Esophagus squamous epithelium (tissue), 4 donors: ENCODE measurements at regions not wholly inside any gene's neighbourhood (a gene's known extent, or its start where the extent isn't known, plus 50 kb on each side); places are given as distances from the start of the nearest gene placed in this dataset.

Experiments
- POLR2A ChIP-seq, 4 donors: fragments of 450-650 bp; IDR thresholded peaks; one replicate each; pipeline ENCODE4 v1.6.1; 2017; ENCODE audit warnings: antibody characterized with exemption in 4 of 4, mild to moderate bottlenecking in 4 of 4, moderate library complexity in 3 of 4
- TF ChIP-seq, protein P1 (sequence below), 6 experiments: fragments of 450-650 bp in 4 of 6; fragments of 200-600 bp in 2 of 6; sonication (generic) in 2 of 6; IDR thresholded peaks; one replicate each; pipeline ENCODE4 v1.5.1; 2016 to 2019; ENCODE audit warnings: antibody characterized with exemption in 6 of 6, mild to moderate bottlenecking in 4 of 6, moderate library complexity in 4 of 6

DNA sequence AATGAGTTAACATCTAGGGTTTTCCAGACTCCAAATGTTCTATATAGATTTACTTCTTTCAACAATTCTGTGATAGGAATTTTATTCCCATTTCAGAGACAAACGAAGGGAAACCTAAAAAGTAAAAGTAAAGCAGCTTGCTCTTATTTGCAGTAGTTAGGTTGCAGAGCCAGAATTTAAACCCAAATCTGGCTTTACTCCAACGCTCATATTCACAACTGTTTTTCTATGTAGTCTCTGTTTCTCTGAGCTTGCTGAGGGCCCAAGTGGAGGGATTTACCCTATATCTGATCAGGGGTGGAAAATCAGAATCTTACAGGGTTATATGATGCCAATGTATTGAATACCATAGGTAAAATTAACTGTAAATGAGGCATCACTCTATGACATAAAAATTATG is 599.1 kb upstream of the GRIA3 start:
- TF ChIP-seq, protein P1, sequence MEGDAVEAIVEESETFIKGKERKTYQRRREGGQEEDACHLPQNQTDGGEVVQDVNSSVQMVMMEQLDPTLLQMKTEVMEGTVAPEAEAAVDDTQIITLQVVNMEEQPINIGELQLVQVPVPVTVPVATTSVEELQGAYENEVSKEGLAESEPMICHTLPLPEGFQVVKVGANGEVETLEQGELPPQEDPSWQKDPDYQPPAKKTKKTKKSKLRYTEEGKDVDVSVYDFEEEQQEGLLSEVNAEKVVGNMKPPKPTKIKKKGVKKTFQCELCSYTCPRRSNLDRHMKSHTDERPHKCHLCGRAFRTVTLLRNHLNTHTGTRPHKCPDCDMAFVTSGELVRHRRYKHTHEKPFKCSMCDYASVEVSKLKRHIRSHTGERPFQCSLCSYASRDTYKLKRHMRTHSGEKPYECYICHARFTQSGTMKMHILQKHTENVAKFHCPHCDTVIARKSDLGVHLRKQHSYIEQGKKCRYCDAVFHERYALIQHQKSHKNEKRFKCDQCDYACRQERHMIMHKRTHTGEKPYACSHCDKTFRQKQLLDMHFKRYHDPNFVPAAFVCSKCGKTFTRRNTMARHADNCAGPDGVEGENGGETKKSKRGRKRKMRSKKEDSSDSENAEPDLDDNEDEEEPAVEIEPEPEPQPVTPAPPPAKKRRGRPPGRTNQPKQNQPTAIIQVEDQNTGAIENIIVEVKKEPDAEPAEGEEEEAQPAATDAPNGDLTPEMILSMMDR (IDR thresholded peaks at IDR 0.05) = no peak
- TF ChIP-seq POLR2A (IDR thresholded peaks at IDR 0.05) = no peak
